Testis (tissue), 2 donors: ENCODE measurements at regions not wholly inside any gene's neighbourhood (a gene's known extent, or its start where the extent isn't known, plus 50 kb on each side); places are given as distances from the start of the nearest gene placed in this dataset.

Experiments used
- CTCF ChIP-seq, 3 experiments: fragments of 450-650 bp in 2 of 3; fragments of 200-600 bp in 1 of 3; sonication (generic) in 1 of 3; IDR thresholded peaks; one replicate each; pipeline ENCODE4 v1.5.1; 2016 to 2019; ENCODE audit warnings: antibody characterized with exemption in 3 of 3, mild to moderate bottlenecking in 2 of 3, moderate library complexity in 1 of 3
- POLR2A ChIP-seq: fragments of 450-650 bp; IDR thresholded peaks from one replicate; pipeline ENCODE4 v1.6.1; 2017; ENCODE audit warnings: antibody characterized with exemption, mild to moderate bottlenecking, moderate library complexity

GRCh38 chr2:215624423-215624829, 188.6 kb upstream of the FN1 start:
- TF ChIP-seq CTCF (IDR thresholded peaks at IDR 0.05), result no peak
- TF ChIP-seq POLR2A, result no peak
